Activated CD8-positive, alpha-beta memory T cell treated with anti-CD3 and anti-CD28 coated beads for 36 hours (primary cell): ENCODE measurements at regions not wholly inside any gene's neighbourhood (a gene's known extent, or its start where the extent isn't known, plus 50 kb on each side); places are given as distances from the start of the nearest gene placed in this dataset.
"Not testable (repeated sequence)": the region's sequence is repeated elsewhere in the genome, so short reads cannot be mapped to it uniquely, and the experiment has no call there.

Experiments used
- CTCF ChIA-PET: fragments of 350-600 bp; sonication (Branson Sonifier 250); formaldehyde crosslinking; loops from one replicate; lab custom pipeline; 2021; ENCODE audit warnings: antibody characterized with exemption; lab: Charles Lee
- POLR2A ChIA-PET: fragments of 350-600 bp; sonication (Branson Sonifier 250); formaldehyde crosslinking; loops from one replicate; lab custom pipeline; 2021; ENCODE audit warnings: antibody characterized with exemption; lab: Charles Lee

GRCh38 chr12:17283563-17283962, 677.6 kb upstream of the LMO3 start:
- ChIA-PET POLR2A (no interaction called here), CTCF (no interaction called here)

- CTCF ChIA-PET, POLR2A ChIA-PET: not testable (repeated sequence)
These were observed 676.2 kb upstream of the LMO3 start for GRCh38 chr12:17282169-17282568.

DNA sequence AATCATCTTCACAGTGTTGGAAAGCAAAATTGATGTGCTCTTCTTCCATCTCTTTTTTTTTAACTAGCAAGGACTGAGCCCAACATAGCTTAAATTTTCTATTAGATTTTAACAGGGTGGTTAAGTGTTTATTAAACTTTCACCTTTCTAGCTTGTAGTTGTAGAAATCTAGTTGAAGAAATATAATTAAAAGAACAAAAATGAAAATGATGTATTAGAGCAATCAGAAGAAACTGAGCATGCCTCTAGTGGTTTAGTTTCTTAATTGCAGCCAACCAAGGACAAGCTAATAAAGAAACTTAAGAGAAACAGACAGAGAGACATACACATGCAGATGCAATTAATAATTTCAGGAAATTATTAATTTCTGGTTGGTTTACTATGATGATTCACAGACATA, 673.0 kb upstream of the LMO3 start:
- ChIA-PET CTCF (no interaction called here), POLR2A (no interaction called here)

- ChIA-PET CTCF (no interaction called here), POLR2A (no interaction called here)
These were observed 670.2 kb upstream of the LMO3 start for GRCh38 chr12:17276196-17276595.

- CTCF ChIA-PET: no interaction called here
- POLR2A ChIA-PET: no interaction called here
These were observed 660.9 kb upstream of the LMO3 start for GRCh38 chr12:17266856-17267255.

DNA sequence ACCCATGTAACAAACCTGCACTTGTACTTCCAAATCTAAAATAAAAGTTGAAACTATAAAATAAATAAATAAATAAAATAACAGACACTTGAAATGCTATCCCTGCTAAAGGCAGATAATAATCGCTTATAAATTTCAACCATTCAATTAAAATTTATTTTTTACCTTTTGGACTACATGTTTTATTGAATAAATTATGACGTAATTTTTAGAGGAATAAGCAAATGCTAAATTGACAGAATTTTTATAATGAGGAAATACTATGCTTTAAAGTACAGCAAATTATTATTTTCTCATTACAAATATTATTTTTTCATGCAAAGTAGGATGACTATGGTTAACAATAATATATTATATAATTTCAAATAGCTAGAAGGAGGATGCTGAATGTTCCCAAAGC, 658.6 kb upstream of the LMO3 start:
- CTCF ChIA-PET: no interaction called here
- POLR2A ChIA-PET: no interaction called here

DNA sequence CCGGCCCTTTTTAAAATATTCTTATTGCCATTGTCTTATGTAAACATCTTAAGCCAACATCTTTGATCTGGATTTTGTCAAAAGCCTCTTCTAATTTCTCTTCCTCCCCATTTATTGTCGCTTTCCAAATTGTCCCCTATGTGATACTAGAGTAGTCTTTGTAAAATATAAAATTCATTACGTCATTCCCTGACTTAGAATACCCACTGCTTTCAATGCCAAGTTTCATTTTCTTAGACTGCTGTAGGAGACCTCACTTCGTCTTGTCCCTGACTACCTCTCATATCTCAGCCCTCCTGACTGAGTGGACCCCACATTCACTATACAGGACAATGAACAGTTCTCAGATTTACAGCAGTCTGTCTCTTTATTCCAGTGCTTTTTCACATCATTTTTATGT, 633.9 kb upstream of the LMO3 start:
- ChIA-PET CTCF (no interaction called here), POLR2A (no interaction called here)

GRCh38 chr12:17235996-17236395, 630.0 kb upstream of the LMO3 start:
- CTCF ChIA-PET: no interaction called here
- POLR2A ChIA-PET: no interaction called here

DNA sequence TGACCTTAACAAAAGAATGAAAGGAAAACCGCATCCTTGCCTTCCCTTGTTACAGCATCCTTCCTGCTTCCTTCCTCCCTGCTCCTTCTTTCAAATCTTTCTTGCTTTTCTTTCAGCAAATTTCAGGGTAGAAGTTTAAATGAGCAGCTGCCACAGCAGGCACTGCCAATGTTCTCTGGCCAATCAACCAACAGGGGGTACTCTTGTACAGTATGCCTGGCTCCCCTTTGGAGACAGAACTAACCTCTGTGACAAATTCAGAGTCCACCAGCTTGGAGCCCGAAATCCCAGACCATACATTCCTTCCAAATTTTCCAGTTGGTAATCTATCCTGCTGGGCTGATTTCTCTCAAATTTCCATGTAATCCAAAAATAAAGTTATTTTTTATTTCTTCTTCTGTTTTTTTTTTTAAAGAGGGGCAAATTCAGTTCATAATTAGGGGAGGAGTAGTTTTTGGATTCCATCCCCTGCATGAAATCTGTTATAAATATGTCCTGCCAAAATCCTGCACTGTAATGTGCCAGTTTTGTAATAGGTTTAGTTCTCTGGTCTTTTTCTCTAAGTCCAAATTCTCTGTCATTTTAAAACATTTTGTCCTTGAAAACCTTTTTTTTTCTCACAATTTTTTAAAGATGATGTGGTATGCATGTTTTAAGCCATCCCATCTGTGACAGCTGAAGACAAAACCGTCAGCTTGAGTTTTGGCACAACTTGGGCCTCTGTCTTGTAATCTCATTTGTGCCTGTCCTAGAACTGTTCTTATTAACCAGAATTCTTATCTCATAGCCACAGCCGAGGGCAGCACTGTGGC, 610.0 kb upstream of the LMO3 start:
- ChIA-PET POLR2A (no interaction called here), CTCF (no interaction called here)

GRCh38 chr12:17214929-17215328, 609.0 kb upstream of the LMO3 start:
- CTCF ChIA-PET: no interaction called here

GRCh38 chr12:17206553-17206952, 600.6 kb upstream of the LMO3 start:
- ChIA-PET POLR2A (no interaction called here), CTCF (no interaction called here)

More at GRCh38 chr12:17214929-17215328, 609.0 kb upstream of the LMO3 start:
- POLR2A ChIA-PET: no interaction called here

- CTCF ChIA-PET: no interaction called here
These were observed 598.5 kb upstream of the LMO3 start for GRCh38 chr12:17204289-17205054.

DNA sequence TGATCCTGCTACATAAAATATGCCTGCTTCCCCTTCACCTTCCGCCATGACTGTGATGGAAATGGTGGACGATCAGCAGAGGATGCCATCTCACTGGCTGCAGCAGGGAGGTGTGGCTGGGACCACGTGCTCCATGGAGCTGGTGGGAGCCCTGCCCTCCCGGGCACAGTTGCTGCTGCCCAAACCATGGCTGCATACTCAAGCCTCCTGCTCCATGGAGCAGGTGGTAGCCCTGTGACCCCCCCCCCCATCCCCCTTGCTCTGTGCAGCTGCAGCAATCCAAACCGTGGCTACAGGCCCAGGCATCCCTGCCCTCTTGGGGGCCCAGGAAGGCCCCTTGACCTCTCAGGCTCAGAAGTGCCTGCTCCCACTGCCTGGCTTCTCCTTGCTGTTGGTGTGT, 597.5 kb upstream of the LMO3 start:
- ChIA-PET POLR2A (no interaction called here), CTCF (interaction anchor here (0.6 kb wide), 1 partner anchor 50 kb away, joined by 7 read pairs; no protein-coding TSS in a partner anchor)

More at GRCh38 chr12:17204289-17205054, 598.5 kb upstream of the LMO3 start:
- POLR2A ChIA-PET: no interaction called here

DNA sequence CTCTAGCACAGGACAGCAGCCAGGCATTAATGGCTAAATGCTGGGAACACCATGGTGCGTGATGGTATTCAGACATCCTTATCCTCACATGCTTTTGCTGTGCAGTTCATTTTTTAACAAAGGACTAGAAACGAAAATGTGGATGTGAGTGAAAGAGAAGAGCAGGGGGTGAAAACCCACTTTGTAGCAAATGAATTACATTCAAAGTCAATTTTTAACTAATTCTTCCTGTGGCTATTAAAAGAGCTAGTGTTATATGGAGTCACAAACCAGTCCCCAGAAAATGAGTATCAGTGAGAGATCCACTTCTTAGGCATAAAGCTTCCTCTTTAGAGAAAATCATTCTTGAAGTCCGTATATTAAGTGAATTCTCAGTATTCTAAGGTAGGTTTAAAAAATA, 592.0 kb upstream of the LMO3 start:
- POLR2A ChIA-PET: no interaction called here

GRCh38 chr12:17192721-17193120, 586.8 kb upstream of the LMO3 start:
- ChIA-PET CTCF (no interaction called here), POLR2A (no interaction called here)

More for the DNA sequence above, 592.0 kb upstream of the LMO3 start:
- CTCF ChIA-PET: no interaction called here

DNA sequence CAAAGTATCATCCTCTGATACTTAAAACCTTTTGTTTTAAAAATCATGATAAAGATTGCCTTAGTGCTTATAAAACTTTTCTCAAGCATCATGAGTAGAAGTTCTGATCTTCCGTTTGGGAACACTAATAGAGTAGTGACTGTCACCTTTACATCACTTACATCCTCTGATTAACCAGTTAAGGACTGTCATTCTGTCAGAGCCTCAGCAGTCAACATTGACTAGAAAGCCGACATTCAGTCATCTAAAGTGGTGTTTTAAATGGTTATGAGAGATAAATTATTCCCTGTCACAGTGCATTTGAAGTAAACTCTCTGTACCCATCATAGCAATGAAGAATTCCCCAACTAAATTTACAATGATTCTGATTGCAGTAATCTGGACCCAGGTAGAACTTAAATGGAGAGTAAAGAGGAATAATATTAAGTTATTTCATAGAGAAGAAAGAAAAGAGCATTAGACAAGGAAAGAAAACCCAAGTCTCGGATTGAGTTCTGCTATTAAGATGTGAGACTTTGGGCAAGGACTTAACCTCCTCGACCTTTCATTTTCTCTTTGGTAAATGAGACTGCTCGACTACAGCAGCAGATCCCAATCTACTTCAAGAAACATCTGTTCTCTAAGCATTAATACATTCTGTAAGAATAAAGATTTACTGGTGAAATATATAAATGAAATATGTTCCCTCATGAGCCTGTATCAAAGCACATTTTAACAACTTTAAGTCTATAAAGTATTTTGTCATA, 563.9 kb upstream of the LMO3 start:
- CTCF ChIA-PET: no interaction called here
- POLR2A ChIA-PET: no interaction called here

DNA sequence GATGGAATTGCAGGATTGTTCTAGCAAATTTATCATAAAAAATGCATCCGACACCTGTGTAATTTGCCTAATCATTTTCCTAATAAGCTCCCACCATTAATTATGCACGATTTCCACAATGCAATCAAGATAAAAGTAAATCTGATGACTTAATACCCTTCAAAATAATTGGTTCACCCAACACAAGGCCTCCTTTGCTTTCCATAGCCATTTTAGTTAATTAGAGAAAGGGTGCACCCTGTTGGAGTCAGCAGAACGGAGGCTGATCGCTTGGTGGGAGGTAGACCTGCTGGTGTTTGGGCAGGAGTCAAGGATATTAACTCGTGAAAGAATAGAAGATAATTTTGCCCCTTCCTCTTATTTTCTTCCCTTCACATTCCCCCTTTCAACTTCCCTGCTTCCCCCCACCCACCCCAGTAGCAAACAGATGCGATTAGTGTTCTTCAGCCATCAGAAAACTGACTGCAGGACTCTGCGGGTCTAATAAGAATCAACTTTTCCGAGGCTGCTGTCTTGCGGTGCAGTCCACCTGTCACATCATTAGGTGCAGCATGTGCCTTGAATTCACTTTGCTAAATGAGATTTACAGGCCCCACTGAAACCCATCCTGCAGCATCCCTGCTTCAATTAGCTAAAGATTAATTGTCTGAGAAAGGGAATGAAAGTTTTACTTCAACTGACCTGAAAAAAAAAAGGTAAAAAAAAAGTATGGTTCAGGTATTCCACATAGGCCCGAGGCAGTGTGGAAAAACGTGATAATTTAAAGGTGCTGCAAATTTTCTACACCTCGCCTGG, 553.7 kb upstream of the LMO3 start:
- POLR2A ChIA-PET: no interaction called here
- CTCF ChIA-PET: interaction anchor here (0.7 kb wide), 1 partner anchor 40 kb away, joined by 3 read pairs; no protein-coding TSS in a partner anchor

DNA sequence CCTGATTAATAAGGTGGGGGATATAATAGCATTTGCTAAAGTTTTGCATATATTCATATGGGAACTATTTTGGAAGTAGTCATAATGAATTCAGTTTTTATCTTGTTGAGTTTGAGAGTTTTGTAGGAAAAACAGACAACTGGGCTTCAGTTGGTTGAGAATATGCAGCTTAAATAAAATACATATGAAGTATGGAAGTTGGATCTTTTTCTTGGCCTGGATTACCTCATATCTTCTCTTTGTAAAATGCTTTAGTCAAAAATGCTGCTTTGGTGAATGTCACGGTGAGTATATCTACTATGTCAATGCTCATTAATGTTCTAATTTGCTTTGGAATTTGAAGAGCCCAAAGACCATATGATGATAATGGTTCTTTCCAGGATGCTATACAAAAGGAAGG, 552.2 kb upstream of the LMO3 start:
- CTCF ChIA-PET: no interaction called here
- POLR2A ChIA-PET: no interaction called here

DNA sequence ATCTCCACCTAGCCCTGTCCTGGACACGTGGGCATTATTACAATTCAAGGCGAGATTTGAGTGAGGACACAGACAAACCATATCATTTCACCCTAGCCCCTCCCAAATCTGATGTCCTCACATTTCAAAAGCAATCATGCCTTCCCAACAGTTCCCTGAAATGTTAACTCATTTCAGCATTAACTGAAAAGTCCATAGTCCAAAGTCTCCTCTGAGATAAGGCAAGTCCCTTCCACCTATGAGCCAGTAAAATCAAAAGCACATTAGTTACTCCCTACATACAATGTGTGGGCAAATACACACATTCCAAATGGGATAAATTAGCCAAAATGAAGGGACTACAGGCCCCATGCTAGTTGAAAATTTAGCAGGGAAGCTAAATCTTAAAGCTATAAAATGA, 546.0 kb upstream of the LMO3 start:
- POLR2A ChIA-PET: no interaction called here

More for the DNA sequence above, 546.0 kb upstream of the LMO3 start:
- CTCF ChIA-PET: no interaction called here
